ENCODE measurements at regions not wholly inside any gene's neighbourhood (a gene's known extent, or its start where the extent isn't known, plus 50 kb on each side); places are given as distances from the start of the nearest gene placed in this dataset.

DNA sequence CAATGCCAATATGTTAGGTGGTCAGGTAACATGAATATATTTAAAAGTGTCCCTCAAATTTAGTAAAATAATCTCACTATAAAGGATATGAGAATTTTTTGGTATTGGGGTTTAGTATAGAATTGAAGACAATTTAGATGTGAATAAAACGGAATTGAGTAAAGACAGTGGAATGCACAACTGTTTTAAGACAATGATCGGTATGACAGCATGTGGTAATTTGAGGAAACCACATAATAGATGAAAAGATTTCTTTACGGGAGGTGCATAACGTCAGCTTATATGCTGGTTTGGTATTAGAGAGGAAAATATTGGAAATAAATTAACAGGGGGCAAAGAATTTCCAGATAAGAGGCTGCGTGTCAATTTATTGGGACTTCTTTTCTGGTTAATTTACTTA is 1043.2 kb downstream of the CDH18 start:
- Histone ChIP-seq H2BK20ac (ENCODE audit: low read depth, low read length, poor library complexity, severe bottlenecking) (no peak overlapping the region), H2BK5ac (ENCODE audit: insufficient read length, low read length) (no peak overlapping the region), H3K4ac (ENCODE audit: low read depth, low read length) (no peak overlapping the region), H3K27me3 (ENCODE audit: insufficient read depth, low read length) (no peaks in the 10 kb centered on the region), H4K20me1 (ENCODE audit: control insufficient read depth, insufficient read depth, insufficient read length) (no peaks in the 10 kb centered on the region), H3T11ph (ENCODE audit: low read length) (no peak overlapping the region), H3K4me1 (ENCODE audit: insufficient read depth, low read length) (no peaks in the 10 kb centered on the region), H4K5ac (ENCODE audit: insufficient read length, low read depth, low read length) (no peak overlapping the region), H3K56ac (ENCODE audit: insufficient read length, low read depth, low read length) (no peak overlapping the region), H2BK15ac (ENCODE audit: low read depth, low read length) (no peak overlapping the region), H3K14ac (ENCODE audit: insufficient read depth, low read length) (no peak overlapping the region), H3K9ac (ENCODE audit: extremely low read depth, insufficient read length, low read length) (no peak overlapping the region), H4K91ac (ENCODE audit: insufficient read length, low read depth, low read length) (no peak overlapping the region), H2AFZ (ENCODE audit: low read length) (no peak overlapping the region), H3K23ac (ENCODE audit: insufficient read length, low read depth, low read length) (no peak overlapping the region), H2AK5ac (ENCODE audit: insufficient read length, low read length) (no peak overlapping the region), H4K8ac (replicated peaks; ENCODE audit: insufficient read length, low read depth, low read length) (no peak overlapping the region), H3K18ac (ENCODE audit: insufficient read length, low read depth, low read length) (no peak overlapping the region), H3K9me3 (ENCODE audit: control insufficient read depth, low read depth, low read length) (no peaks in the 10 kb centered on the region), H2BK12ac (ENCODE audit: insufficient read length, low read depth, low read length) (no peak overlapping the region), H3K79me2 (ENCODE audit: insufficient read depth, low read length) (no peaks in the 10 kb centered on the region), H3K4me2 (ENCODE audit: insufficient read depth, insufficient read length, low read length) (no peak overlapping the region), H3K79me1 (ENCODE audit: insufficient read depth, low read depth, low read length, poor library complexity, severe bottlenecking) (no peaks in the 10 kb centered on the region), H2BK120ac (ENCODE audit: low read depth, low read length, poor library complexity, severe bottlenecking) (no peak overlapping the region), H3K27ac (ENCODE audit: insufficient read length, low read depth, low read length) (no peak overlapping the region), H3K23me2 (ENCODE audit: insufficient read length, low read depth, low read length, poor library complexity, severe bottlenecking) (no peaks in the 10 kb centered on the region)
- no peaks in the 10 kb centered on the region for H3K27me3 Mint-ChIP-seq (ENCODE audit: low read depth)
- WGBS (ENCODE audit: extremely low coverage, insufficient read length, low lambda C conversion rate), result 100% methylated on average over 1 of the region's 5 CpGs
- peaks cover 0 to 6% (median 3%) of the 10 kb centered on the region in 3 experiments; a peak in 5 of 7 replicates for H3K36me3 Mint-ChIP-seq (ENCODE audit: insufficient read depth in 1 of 3, low read depth in 3 of 3)
- H3K9me3 Mint-ChIP-seq, result peaks cover 3 to 9% of the 10 kb centered on the region in 2 experiments; a peak in 3 of 5 replicates
- no peak for DNase-seq
- TF ChIP-seq CTCF (conservative IDR thresholded peaks at IDR 0.05), result no peak
- H3K27ac Mint-ChIP-seq, result no peak overlapping the region
- H3K4me1 Mint-ChIP-seq, result peaks cover 3 to 5% of the 10 kb centered on the region in 2 experiments; a peak in 2 of 4 replicates
- no peak overlapping the region for H3K4me3 Mint-ChIP-seq

Measured in H9 (cell line).